Upper lobe of left lung (tissue), 4 donors: ENCODE measurements at regions not wholly inside any gene's neighbourhood (a gene's known extent, or its start where the extent isn't known, plus 50 kb on each side); places are given as distances from the start of the nearest gene placed in this dataset.

Experiments
- CTCF ChIP-seq, 6 experiments: fragments of 450-650 bp in 4 of 6; fragments of 200-600 bp in 2 of 6; sonication (generic) in 2 of 6; IDR thresholded peaks; one replicate each; pipeline ENCODE4 v1.5.1; 2016 to 2019; ENCODE audit warnings: antibody characterized with exemption in 6 of 6
- EP300 ChIP-seq, 4 donors: sonication (generic); formaldehyde crosslinking; IDR thresholded peaks; one replicate each; pipeline ENCODE4 v1.5.1; 2017; ENCODE audit warnings: antibody characterized with exemption in 4 of 4, control low read depth in 2 of 4
- POLR2A ChIP-seq, 4 donors: fragments of 450-650 bp; IDR thresholded peaks; one replicate each; pipeline ENCODE4 v1.5.1; 2016 to 2017; ENCODE audit warnings: antibody characterized with exemption in 4 of 4, mild to moderate bottlenecking in 2 of 4

DNA sequence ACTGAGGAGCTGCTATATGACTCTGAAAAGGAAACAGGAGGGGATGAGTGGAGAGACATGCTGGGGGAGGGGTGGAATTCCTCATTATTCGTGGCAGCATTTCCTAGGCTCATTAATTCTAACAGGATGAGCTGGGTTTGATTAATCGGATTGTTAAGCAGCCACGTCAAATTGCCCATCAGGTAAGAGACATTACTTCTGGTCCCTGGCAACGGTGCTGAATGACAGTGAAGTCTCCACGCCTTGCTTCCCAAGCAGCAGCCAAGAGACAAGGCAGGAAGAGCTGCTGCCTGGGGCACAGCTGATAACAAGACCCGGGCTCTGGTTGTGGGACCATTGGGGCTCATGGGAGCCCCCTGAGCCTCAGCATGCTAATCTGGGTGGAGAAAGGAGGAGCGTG, 86.6 kb downstream of the MARCHF4 start:
- TF ChIP-seq CTCF (IDR thresholded peaks at IDR 0.05) = no peak
- no peak for TF ChIP-seq POLR2A (IDR thresholded peaks at IDR 0.05)
- no peak for TF ChIP-seq EP300 (IDR thresholded peaks at IDR 0.05)
